DMS114 treated with DMSO at 0.1 percent for 48 hours (cell line): ENCODE measurements at regions not wholly inside any gene's neighbourhood (a gene's known extent, or its start where the extent isn't known, plus 50 kb on each side); places are given as distances from the start of the nearest gene placed in this dataset.

Source experiments
- DNase-seq: peaks from one replicate; lab custom pipeline; 2025; ENCODE audit not compliant: unreplicated experiment; lab: John Stamatoyannopoulos, UW

GRCh38 chr12:61367281-61367785 lies 892.9 kb upstream of the USP15 start:
- no peak for DNase-seq

- no peak for DNase-seq
These were observed 890.8 kb upstream of the USP15 start for GRCh38 chr12:61369241-61369910.

- DNase-seq, result no peak
These were observed 875.7 kb upstream of the USP15 start for GRCh38 chr12:61384511-61384910.

GRCh38 chr12:61385771-61386170 lies 874.4 kb upstream of the USP15 start:
- DNase-seq, result no peak

GRCh38 chr12:61397668-61398067 lies 862.5 kb upstream of the USP15 start:
- no peak for DNase-seq

- no peak for DNase-seq
These were observed 848.0 kb upstream of the USP15 start for GRCh38 chr12:61412201-61412600.

- no peak for DNase-seq
These were observed 845.7 kb upstream of the USP15 start for GRCh38 chr12:61414470-61414869.

- no peak for DNase-seq
These were observed 837.4 kb upstream of the USP15 start for GRCh38 chr12:61422786-61423185.

GRCh38 chr12:61452076-61452475 lies 808.1 kb upstream of the USP15 start:
- no peak for DNase-seq

GRCh38 chr12:61487728-61488127 lies 772.5 kb upstream of the USP15 start:
- no peak for DNase-seq

GRCh38 chr12:61490526-61491498 lies 769.4 kb upstream of the USP15 start:
- no peak for DNase-seq

- DNase-seq, result no peak
These were observed 758.0 kb upstream of the USP15 start for GRCh38 chr12:61502179-61502578.

GRCh38 chr12:61504396-61505080 lies 755.7 kb upstream of the USP15 start:
- DNase-seq, result no peak

GRCh38 chr12:61513499-61513898 lies 746.7 kb upstream of the USP15 start:
- no peak for DNase-seq

- DNase-seq, result no peak
These were observed 746.2 kb upstream of the USP15 start for GRCh38 chr12:61514016-61514415.

GRCh38 chr12:61521258-61521657 lies 738.9 kb upstream of the USP15 start:
- DNase-seq, result no peak

GRCh38 chr12:61523276-61523992 lies 736.8 kb upstream of the USP15 start:
- DNase-seq, result no peak

GRCh38 chr12:61524851-61525250 lies 735.4 kb upstream of the USP15 start:
- DNase-seq, result no peak

- no peak for DNase-seq
These were observed 734.9 kb upstream of the USP15 start for GRCh38 chr12:61525331-61525730.

- DNase-seq, result no peak
These were observed 729.7 kb upstream of the USP15 start for GRCh38 chr12:61530456-61530855.

- no peak for DNase-seq
These were observed 729.0 kb upstream of the USP15 start for GRCh38 chr12:61531195-61531594.
